H1 (cell line): ENCODE measurements at regions not wholly inside any gene's neighbourhood (a gene's known extent, or its start where the extent isn't known, plus 50 kb on each side); places are given as distances from the start of the nearest gene placed in this dataset.

ENCODE experiments used
- CTCF ChIA-PET: fragments of 300-600 bp; sonication (Branson Sonifier 250); formaldehyde crosslinking; loops from one replicate; lab custom pipeline; 2021; ENCODE audit not compliant: partially characterized antibody; lab: Charles Lee
- POLR2A ChIA-PET: fragments of 300-600 bp; sonication (Branson Sonifier 250); formaldehyde crosslinking; loops from one replicate; lab custom pipeline; 2021; ENCODE audit warnings: inconsistent platforms; ENCODE audit not compliant: partially characterized antibody; lab: Charles Lee
- DNase-seq, 2 experiments: peaks; one replicate each; pipeline versions ENCODE4 v3.0.0 to v3.0.0-alpha.2; 2010 to 2022; ENCODE audit warnings: low spot score in 2 of 2, low read depth in 1 of 2, mixed read lengths in 1 of 2
- FAIRE-seq: peaks from 2 replicates; lab custom pipeline; 2011; peaks lifted over from hg19 to GRCh38; lab: Jason Lieb, UNC
- H2AFZ ChIP-seq: 2 replicates; pipeline ENCODE4 v1.8.1; 2012; ENCODE audit warnings: low read length, inconsistent platforms
- H2AK5ac ChIP-seq: 2 replicates; pipeline ENCODE4 v1.6.1; 2013; ENCODE audit warnings: low read depth, low read length
- H2BK120ac ChIP-seq: replicated peaks from 2 replicates; pipeline ENCODE3; 2013; ENCODE audit warnings: low read depth, low read length, inconsistent platforms
- H2BK12ac ChIP-seq: 2 replicates; pipeline ENCODE4 v1.6.1; 2013; ENCODE audit warnings: low read depth, low read length
- H2BK15ac ChIP-seq: 2 replicates; pipeline ENCODE4 v1.6.1; 2013; ENCODE audit warnings: low read length
- H2BK20ac ChIP-seq: 2 replicates; pipeline ENCODE4 v1.6.1; 2013; ENCODE audit warnings: low read length
- H2BK5ac ChIP-seq: 2 replicates; pipeline ENCODE4 v1.6.1; 2013; ENCODE audit warnings: low read depth, low read length
- H3K14ac ChIP-seq: 2 replicates; pipeline ENCODE4 v1.6.1; 2013; ENCODE audit warnings: inconsistent platforms; ENCODE audit not compliant: insufficient read length
- H3K18ac ChIP-seq: 2 replicates; pipeline ENCODE4 v1.6.1; 2013; ENCODE audit warnings: low read length; ENCODE audit errors: extremely low read depth
- H3K23ac ChIP-seq: 2 replicates; pipeline ENCODE4 v1.6.1; 2013; ENCODE audit warnings: inconsistent platforms; ENCODE audit not compliant: insufficient read length
- H3K23me2 ChIP-seq: 2 replicates; pipeline ENCODE4 v1.6.1; 2013; ENCODE audit warnings: low read depth, low read length
- H3K27ac ChIP-seq: 2 replicates; pipeline ENCODE4 v1.6.1; 2011; ENCODE audit warnings: low read depth, low read length, inconsistent platforms
- H3K27me3 ChIP-seq, 4 experiments: replicated peaks in 1 of 4; 1 replicate in 1 of 4; 2 replicates in 3 of 4; pipeline versions ENCODE4 v1.6.1 to v1.8.1; 2011 to 2013; ENCODE audit warnings: low read length in 3 of 4, mild to moderate bottlenecking in 3 of 4, inconsistent platforms in 2 of 4, mixed read lengths in 2 of 4, moderate library complexity in 1 of 4; ENCODE audit not compliant: control insufficient read depth in 3 of 4, insufficient read depth in 3 of 4; ENCODE audit errors: extremely low read depth in 1 of 4
- H3K36me3 ChIP-seq, 4 experiments: 2 replicates each; pipeline versions ENCODE4 v1.6.1 to v1.8.1; 2011 to 2013; ENCODE audit warnings: mild to moderate bottlenecking in 4 of 4, low read length in 3 of 4, moderate library complexity in 2 of 4, control low read depth in 1 of 4, inconsistent platforms in 1 of 4; ENCODE audit not compliant: insufficient read depth in 4 of 4, control insufficient read depth in 2 of 4
- H3K4ac ChIP-seq: replicated peaks from 2 replicates; pipeline ENCODE3; 2013; ENCODE audit warnings: low read length, low read depth, mixed read lengths, inconsistent platforms; ENCODE audit not compliant: insufficient read length
- H3K4me1 ChIP-seq, 4 experiments: replicated peaks in 1 of 4; 1 replicate in 1 of 4; 2 replicates in 3 of 4; pipeline versions ENCODE4 v1.6.1 to v1.8.1; 2011 to 2013; ENCODE audit warnings: low read length in 3 of 4, inconsistent platforms in 2 of 4, mixed read lengths in 1 of 4; ENCODE audit not compliant: insufficient read depth in 4 of 4, control insufficient read depth in 3 of 4
- H3K4me2 ChIP-seq, 2 experiments: 2 replicates each; pipeline versions ENCODE4 v1.6.1 to v1.8.1; 2011 to 2013; ENCODE audit warnings: low read depth in 2 of 2, low read length in 2 of 2, control low read depth in 1 of 2, inconsistent platforms in 1 of 2, mild to moderate bottlenecking in 1 of 2; ENCODE audit not compliant: insufficient read depth in 1 of 2
- H3K4me3 ChIP-seq, 4 experiments: fragments of 200-600, 300-600 bp in 1 of 4; sonication (generic), shearing (Covaris generic), sonication (Bioruptor Twin) in 1 of 4; 2 replicates each; pipeline versions ENCODE4 v1.5.1 to v1.8.1; 2011 to 2016; ENCODE audit warnings: low read length in 4 of 4, low read depth in 3 of 4, control low read depth in 2 of 4, inconsistent platforms in 2 of 4, mild to moderate bottlenecking in 2 of 4, mixed read lengths in 1 of 4, moderate library complexity in 1 of 4; ENCODE audit not compliant: insufficient read depth in 2 of 4; ENCODE audit errors: extremely low read depth in 1 of 4
- H3K56ac ChIP-seq: replicated peaks from 2 replicates; pipeline ENCODE3; 2013; ENCODE audit warnings: low read depth, mild to moderate bottlenecking, mixed read lengths, low read length, inconsistent platforms; ENCODE audit not compliant: insufficient read length
- H3K79me1 ChIP-seq: 2 replicates; pipeline ENCODE4 v1.6.1; 2013; ENCODE audit warnings: low read depth, low read length, control low read depth
- H3K79me2 ChIP-seq, 2 experiments: 2 replicates each; pipeline versions ENCODE4 v1.6.1 to v1.8.1; 2012 to 2013; ENCODE audit warnings: low read length in 2 of 2, mild to moderate bottlenecking in 2 of 2, inconsistent platforms in 1 of 2; ENCODE audit not compliant: insufficient read depth in 2 of 2, control insufficient read depth in 1 of 2
- H3K9ac ChIP-seq, 4 experiments: replicated peaks in 1 of 4; 1 replicate in 1 of 4; 2 replicates in 3 of 4; pipeline versions ENCODE4 v1.6.1 to v1.8.1; 2011 to 2013; ENCODE audit warnings: low read depth in 3 of 4, low read length in 3 of 4, control low read depth in 2 of 4, mild to moderate bottlenecking in 2 of 4, moderate library complexity in 2 of 4, inconsistent platforms in 1 of 4; ENCODE audit errors: extremely low read depth in 1 of 4
- H3K9me3 ChIP-seq, 2 experiments: 2 replicates each; pipeline versions ENCODE4 v1.6.1 to v1.8.1; 2012 to 2013; ENCODE audit warnings: mild to moderate bottlenecking in 2 of 2, moderate library complexity in 2 of 2, control low read depth in 1 of 2, inconsistent platforms in 1 of 2, low read depth in 1 of 2, low read length in 1 of 2, mixed read lengths in 1 of 2; ENCODE audit not compliant: insufficient read depth in 2 of 2
- H4K20me1 ChIP-seq, 2 experiments: replicated peaks in 1 of 2; 2 replicates each; pipeline versions ENCODE3 to v1.8.1; 2011 to 2013; ENCODE audit warnings: inconsistent platforms in 2 of 2, low read length in 2 of 2, mild to moderate bottlenecking in 1 of 2; ENCODE audit not compliant: insufficient read depth in 2 of 2, control insufficient read depth in 1 of 2
- H4K5ac ChIP-seq: 2 replicates; pipeline ENCODE4 v1.6.1; 2013; ENCODE audit warnings: low read length, low read depth, mixed read lengths, inconsistent platforms; ENCODE audit not compliant: insufficient read length
- H4K8ac ChIP-seq: 2 replicates; pipeline ENCODE4 v1.8.0; 2013; ENCODE audit warnings: mild to moderate bottlenecking, moderate library complexity, low read length, inconsistent platforms; ENCODE audit not compliant: insufficient read depth; ENCODE audit errors: extremely low read depth
- H4K91ac ChIP-seq: replicated peaks from 2 replicates; pipeline ENCODE3; 2013; ENCODE audit warnings: low read length, mixed read lengths, inconsistent platforms; ENCODE audit not compliant: insufficient read length
- ASH2L ChIP-seq: fragments of 200-600, 300-600 bp; sonication (generic); IDR thresholded peaks from one replicate; pipeline ENCODE4 v1.7.1; 2017; ENCODE audit warnings: low read length
- BACH1 ChIP-seq: IDR thresholded peaks from 2 replicates; pipeline ENCODE4 v1.6.1; 2012; ENCODE audit warnings: low read length, improper control_type of control experiment
- BCL11A ChIP-seq, 2 experiments: IDR thresholded peaks; one replicate each; pipeline ENCODE4 v1.6.1; 2011; ENCODE audit warnings: low read depth in 2 of 2, low read length in 2 of 2, mild to moderate bottlenecking in 2 of 2
- EGR1 ChIP-seq: IDR thresholded peaks from 2 replicates; pipeline ENCODE4 v1.6.1; 2011; ENCODE audit warnings: low read depth, low read length, borderline replicate concordance
- JUND ChIP-seq: IDR thresholded peaks from 2 replicates; pipeline ENCODE4 v1.6.1; 2011; ENCODE audit warnings: mild to moderate bottlenecking, improper control_type of control experiment, low read length
- KDM4A ChIP-seq: IDR thresholded peaks from one replicate; pipeline ENCODE4 v1.7.1; 2012; ENCODE audit warnings: low read depth, mild to moderate bottlenecking, moderate library complexity, low read length, inconsistent platforms; ENCODE audit not compliant: severe bottlenecking
- MAFK ChIP-seq: IDR thresholded peaks from 2 replicates; pipeline ENCODE4 v1.6.1; 2012; ENCODE audit warnings: low read depth, mild to moderate bottlenecking, improper control_type of control experiment, low read length
- NANOG ChIP-seq: IDR thresholded peaks from 2 replicates; pipeline ENCODE4 v1.6.1; 2011; ENCODE audit warnings: low read length, low read depth, mild to moderate bottlenecking, inconsistent platforms; ENCODE audit not compliant: insufficient read depth, poor library complexity, severe bottlenecking
- NRF1 ChIP-seq: IDR thresholded peaks from 2 replicates; pipeline ENCODE4 v1.6.1; 2011; ENCODE audit warnings: mild to moderate bottlenecking, low read depth, low read length, improper control_type of control experiment
- RXRA ChIP-seq: IDR thresholded peaks from 2 replicates; pipeline ENCODE4 v1.6.1; 2011; ENCODE audit warnings: low read depth, mild to moderate bottlenecking, low read length, moderate library complexity; ENCODE audit not compliant: insufficient read depth
- TAF1 ChIP-seq: IDR thresholded peaks from 2 replicates; pipeline ENCODE4 v1.6.1; 2011; ENCODE audit warnings: mild to moderate bottlenecking, low read depth, low read length
- YY1 ChIP-seq: IDR thresholded peaks from 2 replicates; pipeline ENCODE4 v1.6.1; 2011; ENCODE audit warnings: low read depth, mild to moderate bottlenecking, low read length
- WGBS, 2 experiments: shearing (Covaris generic) in 1 of 2; methylation state at CpG; one replicate each; pipeline versions ENCODE4 v1.1.6 to v1.1.7; 2013 to 2015; ENCODE audit warnings: low lambda C conversion rate in 2 of 2, mixed read lengths in 2 of 2, inconsistent platforms in 1 of 2, low coverage in 1 of 2, missing lambda C conversion rate in 1 of 2; ENCODE audit not compliant: insufficient replicate concordance in 2 of 2, insufficient coverage in 1 of 2, insufficient read length in 1 of 2; ENCODE audit errors: extremely low coverage in 1 of 2, missing lambda C conversion rate in 1 of 2; 5-methylcytosine and 5-hydroxymethylcytosine counted together
- TF ChIP-seq, protein P1 (sequence below): IDR thresholded peaks from 2 replicates; pipeline ENCODE4 v1.6.1; 2012; ENCODE audit warnings: inconsistent platforms
- TF ChIP-seq, protein P2 (sequence below): IDR thresholded peaks from 2 replicates; pipeline ENCODE4 v1.6.1; 2012; ENCODE audit warnings: low read length, inconsistent platforms

DNA sequence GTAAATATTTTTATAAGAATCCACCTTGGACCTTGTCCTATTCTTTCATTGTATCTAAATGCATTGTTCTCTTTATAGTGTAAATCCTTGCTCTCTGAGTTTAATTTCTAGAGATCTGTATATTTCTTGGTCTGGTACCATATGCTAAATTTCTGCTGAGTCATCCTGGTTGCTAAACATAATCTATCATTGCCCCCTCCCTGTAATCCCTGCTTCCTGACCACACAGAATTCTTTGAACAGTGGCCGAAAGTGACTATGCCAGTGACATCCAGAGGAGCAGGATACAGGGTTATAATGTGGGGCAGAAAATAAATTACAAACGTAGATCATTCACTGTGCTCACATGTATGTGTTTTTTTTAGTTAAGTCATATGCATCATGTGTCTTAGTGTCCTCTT lies 143.1 kb downstream of the DIPK2A start:
- H2AFZ ChIP-seq: no peak overlapping the region
- no peak overlapping the region for H2BK5ac ChIP-seq
- H4K91ac ChIP-seq: no peak overlapping the region
- H3K79me2 ChIP-seq: no peaks in the 10 kb centered on the region
- H3K36me3 ChIP-seq: no peaks in the 10 kb centered on the region
- 91% methylated on average over 2 of the region's 2 CpGs; no CpG with 5 or more reads in 1 of the 2 experiments for WGBS, 2 experiments
- H3K4me1 ChIP-seq: peaks cover 0 to 4% (median 0%) of the 10 kb centered on the region in 4 experiments; a peak in 2 of 7 replicates
- H3K9me3 ChIP-seq: no peaks in the 10 kb centered on the region
- no peak overlapping the region for H2AK5ac ChIP-seq
- POLR2A ChIA-PET: no interaction called here
- no peak overlapping the region for H3K4me2 ChIP-seq
- H3K4me3 ChIP-seq: no peak overlapping the region
- no peak for FAIRE-seq
- H2BK15ac ChIP-seq: no peak overlapping the region
- no peaks in the 10 kb centered on the region; the same call in 1 of the 2 replicates for H3K23me2 ChIP-seq
- no peak overlapping the region for H3K4ac ChIP-seq
- no peak overlapping the region for H3K14ac ChIP-seq
- H2BK12ac ChIP-seq: no peak overlapping the region
- no peak overlapping the region for H3K27ac ChIP-seq
- H2BK20ac ChIP-seq: no peak overlapping the region
- no peak overlapping the region for H3K9ac ChIP-seq
- no peaks in the 10 kb centered on the region for H4K20me1 ChIP-seq
- CTCF ChIA-PET: no interaction called here
- no peaks in the 10 kb centered on the region for H3K79me1 ChIP-seq
- H4K8ac ChIP-seq: no peak overlapping the region
- no peak overlapping the region for H4K5ac ChIP-seq
- H2BK120ac ChIP-seq: no peak overlapping the region
- H3K56ac ChIP-seq: no peak overlapping the region
- peaks cover 0 to 1% (median 0%) of the 10 kb centered on the region in 4 experiments; a peak in 1 of 7 replicates for H3K27me3 ChIP-seq
- no peak overlapping the region for H3K23ac ChIP-seq
- no peak for DNase-seq
- no peak overlapping the region for H3K18ac ChIP-seq
- no peak for TF ChIP-seq BCL11A (IDR thresholded peaks at IDR 0.05; ENCODE audit: low read depth in 2 of 2, low read length in 2 of 2)
- TF ChIP-seq NRF1: no peak
- no peak for TF ChIP-seq TAF1
- no peak for TF ChIP-seq JUND
- TF ChIP-seq, protein P1, sequence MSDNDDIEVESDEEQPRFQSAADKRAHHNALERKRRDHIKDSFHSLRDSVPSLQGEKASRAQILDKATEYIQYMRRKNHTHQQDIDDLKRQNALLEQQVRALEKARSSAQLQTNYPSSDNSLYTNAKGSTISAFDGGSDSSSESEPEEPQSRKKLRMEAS: no peak
- peak; percentile 78 for TF ChIP-seq MAFK
- peak; percentile 86 for TF ChIP-seq BACH1
- TF ChIP-seq YY1: no peak
- no peak for TF ChIP-seq NANOG
- no peak for TF ChIP-seq EGR1
- TF ChIP-seq ASH2L: no peak
- TF ChIP-seq, protein P2, sequence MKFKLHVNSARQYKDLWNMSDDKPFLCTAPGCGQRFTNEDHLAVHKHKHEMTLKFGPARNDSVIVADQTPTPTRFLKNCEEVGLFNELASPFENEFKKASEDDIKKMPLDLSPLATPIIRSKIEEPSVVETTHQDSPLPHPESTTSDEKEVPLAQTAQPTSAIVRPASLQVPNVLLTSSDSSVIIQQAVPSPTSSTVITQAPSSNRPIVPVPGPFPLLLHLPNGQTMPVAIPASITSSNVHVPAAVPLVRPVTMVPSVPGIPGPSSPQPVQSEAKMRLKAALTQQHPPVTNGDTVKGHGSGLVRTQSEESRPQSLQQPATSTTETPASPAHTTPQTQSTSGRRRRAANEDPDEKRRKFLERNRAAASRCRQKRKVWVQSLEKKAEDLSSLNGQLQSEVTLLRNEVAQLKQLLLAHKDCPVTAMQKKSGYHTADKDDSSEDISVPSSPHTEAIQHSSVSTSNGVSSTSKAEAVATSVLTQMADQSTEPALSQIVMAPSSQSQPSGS: no peak
- no peak for TF ChIP-seq KDM4A
- no peak for TF ChIP-seq RXRA
